Chondrocyte (in vitro differentiated cells): ENCODE measurements at regions not wholly inside any gene's neighbourhood (a gene's known extent, or its start where the extent isn't known, plus 50 kb on each side); places are given as distances from the start of the nearest gene placed in this dataset.

Experiments used
- DNase-seq: peaks from one replicate; pipeline ENCODE4 v3.0.0; 2021; ENCODE audit warnings: mixed read lengths, low spot score
- H3K27ac Mint-ChIP-seq: one replicate; pipeline ENCODE4 v1.8.0; 2021; ENCODE audit warnings: mild to moderate bottlenecking, moderate library complexity, mixed read lengths; ENCODE audit not compliant: unreplicated experiment
- H3K27me3 Mint-ChIP-seq: 2 replicates; pipeline ENCODE4 v1.8.0; 2021; ENCODE audit warnings: low read depth, mixed read lengths
- H3K36me3 Mint-ChIP-seq: 2 replicates; pipeline ENCODE4 v1.8.0; 2021; ENCODE audit warnings: low read depth, mixed read lengths
- H3K4me1 Mint-ChIP-seq: 2 replicates; pipeline ENCODE4 v1.8.0; 2021; ENCODE audit warnings: low read depth, mild to moderate bottlenecking, mixed read lengths
- H3K4me3 Mint-ChIP-seq: one replicate; pipeline ENCODE4 v1.8.0; 2021; ENCODE audit warnings: mild to moderate bottlenecking, moderate library complexity, mixed read lengths; ENCODE audit not compliant: unreplicated experiment
- H3K9me3 Mint-ChIP-seq: 2 replicates; pipeline ENCODE4 v1.8.0; 2021; ENCODE audit warnings: low read depth, mixed read lengths
- TF ChIP-seq, protein P1 (sequence below): fragments of 200-600 bp; sonication (generic); IDR thresholded peaks from 2 replicates; pipeline ENCODE4 v1.5.0; 2021; ENCODE audit warnings: antibody characterized with exemption, mild to moderate bottlenecking, moderate library complexity

GRCh38 chr14:34007902-34008301 is 57.0 kb upstream of the EGLN3 start:
- H3K27me3 Mint-ChIP-seq: peaks cover 5% of the 10 kb centered on the region
- no peaks in the 10 kb centered on the region for H3K9me3 Mint-ChIP-seq
- no peak for DNase-seq
- TF ChIP-seq, protein P1, sequence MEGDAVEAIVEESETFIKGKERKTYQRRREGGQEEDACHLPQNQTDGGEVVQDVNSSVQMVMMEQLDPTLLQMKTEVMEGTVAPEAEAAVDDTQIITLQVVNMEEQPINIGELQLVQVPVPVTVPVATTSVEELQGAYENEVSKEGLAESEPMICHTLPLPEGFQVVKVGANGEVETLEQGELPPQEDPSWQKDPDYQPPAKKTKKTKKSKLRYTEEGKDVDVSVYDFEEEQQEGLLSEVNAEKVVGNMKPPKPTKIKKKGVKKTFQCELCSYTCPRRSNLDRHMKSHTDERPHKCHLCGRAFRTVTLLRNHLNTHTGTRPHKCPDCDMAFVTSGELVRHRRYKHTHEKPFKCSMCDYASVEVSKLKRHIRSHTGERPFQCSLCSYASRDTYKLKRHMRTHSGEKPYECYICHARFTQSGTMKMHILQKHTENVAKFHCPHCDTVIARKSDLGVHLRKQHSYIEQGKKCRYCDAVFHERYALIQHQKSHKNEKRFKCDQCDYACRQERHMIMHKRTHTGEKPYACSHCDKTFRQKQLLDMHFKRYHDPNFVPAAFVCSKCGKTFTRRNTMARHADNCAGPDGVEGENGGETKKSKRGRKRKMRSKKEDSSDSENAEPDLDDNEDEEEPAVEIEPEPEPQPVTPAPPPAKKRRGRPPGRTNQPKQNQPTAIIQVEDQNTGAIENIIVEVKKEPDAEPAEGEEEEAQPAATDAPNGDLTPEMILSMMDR: no peak
- H3K4me3 Mint-ChIP-seq: no peak overlapping the region
- no peaks in the 10 kb centered on the region for H3K36me3 Mint-ChIP-seq
- no peak overlapping the region for H3K27ac Mint-ChIP-seq
- H3K4me1 Mint-ChIP-seq: no peaks in the 10 kb centered on the region

- TF ChIP-seq, protein P1: no peak
- H3K4me3 Mint-ChIP-seq: no peak overlapping the region
- no peak overlapping the region for H3K27ac Mint-ChIP-seq
- H3K36me3 Mint-ChIP-seq: no peaks in the 10 kb centered on the region
- H3K4me1 Mint-ChIP-seq: no peaks in the 10 kb centered on the region
- H3K27me3 Mint-ChIP-seq: peaks cover 9% of the 10 kb centered on the region
- H3K9me3 Mint-ChIP-seq: no peaks in the 10 kb centered on the region
- DNase-seq: no peak
Measured at GRCh38 chr14:34005901-34006300, 55.0 kb upstream of the EGLN3 start.

GRCh38 chr14:34004881-34005280 is 54.0 kb upstream of the EGLN3 start:
- Mint-ChIP-seq H3K4me3 (no peak overlapping the region), H3K27me3 (peaks cover 12% of the 10 kb centered on the region), H3K36me3 (no peaks in the 10 kb centered on the region), H3K27ac (no peak overlapping the region), H3K4me1 (no peaks in the 10 kb centered on the region), H3K9me3 (no peaks in the 10 kb centered on the region)
- no peak for DNase-seq
- TF ChIP-seq, protein P1: no peak

DNA sequence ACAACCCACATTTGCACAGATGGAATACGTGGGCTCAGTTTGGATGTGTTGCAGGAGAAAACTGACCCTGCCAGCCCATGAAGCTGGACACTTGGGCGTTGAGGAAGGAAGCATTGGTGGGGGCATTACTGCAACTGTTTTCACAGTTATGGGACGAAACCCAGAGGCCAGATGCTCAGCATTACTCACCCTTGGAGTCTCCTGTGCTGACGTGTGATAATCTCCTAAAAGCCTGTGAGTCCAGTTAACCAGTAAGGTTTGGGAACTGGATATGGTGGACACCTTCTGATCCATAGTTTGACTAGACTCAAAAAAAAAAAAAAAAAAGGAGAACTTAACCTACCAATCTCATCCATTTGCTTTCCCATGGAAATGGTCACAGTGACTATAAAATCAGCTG is 52.8 kb upstream of the EGLN3 start:
- peaks cover 12% of the 10 kb centered on the region for H3K27me3 Mint-ChIP-seq
- H3K27ac Mint-ChIP-seq: no peak overlapping the region
- H3K36me3 Mint-ChIP-seq: no peaks in the 10 kb centered on the region
- TF ChIP-seq, protein P1: no peak
- no peaks in the 10 kb centered on the region for H3K4me1 Mint-ChIP-seq
- no peaks in the 10 kb centered on the region for H3K9me3 Mint-ChIP-seq
- DNase-seq: no peak
- no peak overlapping the region for H3K4me3 Mint-ChIP-seq

- no peaks in the 10 kb centered on the region for H3K36me3 Mint-ChIP-seq
- H3K27ac Mint-ChIP-seq: no peak overlapping the region
- peaks cover 12% of the 10 kb centered on the region for H3K27me3 Mint-ChIP-seq
- no peak overlapping the region for H3K4me3 Mint-ChIP-seq
- no peak for DNase-seq
- no peaks in the 10 kb centered on the region for H3K4me1 Mint-ChIP-seq
- no peaks in the 10 kb centered on the region for H3K9me3 Mint-ChIP-seq
- TF ChIP-seq, protein P1: no peak
Measured at GRCh38 chr14:34003082-34003668, 52.3 kb upstream of the EGLN3 start.
